ENCODE measurements at regions not wholly inside any gene's neighbourhood (a gene's known extent, or its start where the extent isn't known, plus 50 kb on each side); places are given as distances from the start of the nearest gene placed in this dataset.

- Histone ChIP-seq H3K4me3 (ENCODE audit: low read depth, low read length) (no peak overlapping the region), H3K27me3 (replicated peaks) (no peaks in the 10 kb centered on the region), H3K36me3 (replicated peaks) (no peaks in the 10 kb centered on the region), H3K27ac (no peak overlapping the region)
- in situ Hi-C loops (cut with HindIII; ENCODE audit: low pct_ligation_motif_present, low sequenced_read_pairs) = no loop called here
- no peak for TF ChIP-seq CTCF (IDR thresholded peaks at IDR 0.05; ENCODE audit: low read depth, low read length, missing control alignments)
- no peak for DNase-seq
Measured at GRCh38 chr1:218634212-218634611, 289.1 kb downstream of the TGFB2 start.

- in situ Hi-C loops (cut with HindIII; ENCODE audit: low pct_ligation_motif_present, low sequenced_read_pairs) = no loop called here
- Histone ChIP-seq H3K36me3 (replicated peaks) (no peaks in the 10 kb centered on the region), H3K4me3 (ENCODE audit: low read depth, low read length) (no peak overlapping the region), H3K27ac (no peak overlapping the region), H3K27me3 (replicated peaks) (no peaks in the 10 kb centered on the region)
- no peak for TF ChIP-seq CTCF (IDR thresholded peaks at IDR 0.05; ENCODE audit: low read depth, low read length, missing control alignments)
- peak; percentile 69 for DNase-seq
Measured at GRCh38 chr1:218636548-218636947, 291.4 kb downstream of the TGFB2 start.

GRCh38 chr1:218640173-218640572 lies 295.0 kb downstream of the TGFB2 start:
- no peaks in the 10 kb centered on the region for H3K36me3 ChIP-seq (replicated peaks)
- no peak for TF ChIP-seq CTCF (IDR thresholded peaks at IDR 0.05; ENCODE audit: low read depth, low read length, missing control alignments)
- H3K27me3 ChIP-seq (replicated peaks) = no peaks in the 10 kb centered on the region
- no peak overlapping the region for H3K27ac ChIP-seq
- in situ Hi-C loops (cut with HindIII; ENCODE audit: low pct_ligation_motif_present, low sequenced_read_pairs) = no loop called here
- H3K4me3 ChIP-seq (ENCODE audit: low read depth, low read length) = no peak overlapping the region
- DNase-seq = no peak

- no peak for TF ChIP-seq CTCF (IDR thresholded peaks at IDR 0.05; ENCODE audit: low read depth, low read length, missing control alignments)
- Histone ChIP-seq H3K27me3 (replicated peaks) (no peaks in the 10 kb centered on the region), H3K27ac (no peak overlapping the region), H3K36me3 (replicated peaks) (no peaks in the 10 kb centered on the region), H3K4me3 (ENCODE audit: low read depth, low read length) (no peak overlapping the region)
- in situ Hi-C loops (cut with HindIII; ENCODE audit: low pct_ligation_motif_present, low sequenced_read_pairs) = no loop called here
- no peak for DNase-seq
Measured at GRCh38 chr1:218642033-218642948, 297.2 kb downstream of the TGFB2 start.

- TF ChIP-seq CTCF (IDR thresholded peaks at IDR 0.05; ENCODE audit: low read depth, low read length, missing control alignments) = no peak
- in situ Hi-C loops (cut with HindIII; ENCODE audit: low pct_ligation_motif_present, low sequenced_read_pairs) = no loop called here
- H3K27me3 ChIP-seq (replicated peaks) = no peaks in the 10 kb centered on the region
- H3K27ac ChIP-seq = no peak overlapping the region
- no peak overlapping the region for H3K4me3 ChIP-seq (ENCODE audit: low read depth, low read length)
- no peaks in the 10 kb centered on the region for H3K36me3 ChIP-seq (replicated peaks)
- DNase-seq = no peak
Measured at GRCh38 chr1:218643281-218643680, 298.1 kb downstream of the TGFB2 start.
